ENCODE measurements at regions not wholly inside any gene's neighbourhood (a gene's known extent, or its start where the extent isn't known, plus 50 kb on each side); places are given as distances from the start of the nearest gene placed in this dataset.

DNA sequence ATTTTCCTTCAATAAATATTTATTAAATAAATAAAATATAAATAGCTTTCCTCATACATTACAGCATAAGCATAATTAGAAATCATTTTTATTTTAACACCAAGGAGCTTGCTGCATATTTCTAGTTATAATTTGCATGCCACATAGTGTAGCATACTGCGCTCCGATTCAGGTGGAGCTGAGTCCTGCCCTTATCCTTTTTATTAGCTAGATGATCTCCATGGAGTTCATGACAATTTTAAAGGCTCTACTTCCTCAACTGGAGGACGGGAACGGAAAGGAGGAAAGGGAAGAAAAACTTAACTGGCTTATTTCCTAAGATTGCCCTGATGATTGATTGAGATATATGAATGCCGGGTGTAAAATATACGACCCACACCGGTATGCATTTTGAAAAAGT, 385.2 kb downstream of the PLK2 start (continued):
- TF ChIP-seq, protein P1, sequence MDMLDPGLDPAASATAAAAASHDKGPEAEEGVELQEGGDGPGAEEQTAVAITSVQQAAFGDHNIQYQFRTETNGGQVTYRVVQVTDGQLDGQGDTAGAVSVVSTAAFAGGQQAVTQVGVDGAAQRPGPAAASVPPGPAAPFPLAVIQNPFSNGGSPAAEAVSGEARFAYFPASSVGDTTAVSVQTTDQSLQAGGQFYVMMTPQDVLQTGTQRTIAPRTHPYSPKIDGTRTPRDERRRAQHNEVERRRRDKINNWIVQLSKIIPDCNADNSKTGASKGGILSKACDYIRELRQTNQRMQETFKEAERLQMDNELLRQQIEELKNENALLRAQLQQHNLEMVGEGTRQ (IDR thresholded peaks at IDR 0.05; ENCODE audit: low read length) = no peak
- TF ChIP-seq CREB1 (IDR thresholded peaks at IDR 0.05) = no peak
- TF ChIP-seq, protein P2, sequence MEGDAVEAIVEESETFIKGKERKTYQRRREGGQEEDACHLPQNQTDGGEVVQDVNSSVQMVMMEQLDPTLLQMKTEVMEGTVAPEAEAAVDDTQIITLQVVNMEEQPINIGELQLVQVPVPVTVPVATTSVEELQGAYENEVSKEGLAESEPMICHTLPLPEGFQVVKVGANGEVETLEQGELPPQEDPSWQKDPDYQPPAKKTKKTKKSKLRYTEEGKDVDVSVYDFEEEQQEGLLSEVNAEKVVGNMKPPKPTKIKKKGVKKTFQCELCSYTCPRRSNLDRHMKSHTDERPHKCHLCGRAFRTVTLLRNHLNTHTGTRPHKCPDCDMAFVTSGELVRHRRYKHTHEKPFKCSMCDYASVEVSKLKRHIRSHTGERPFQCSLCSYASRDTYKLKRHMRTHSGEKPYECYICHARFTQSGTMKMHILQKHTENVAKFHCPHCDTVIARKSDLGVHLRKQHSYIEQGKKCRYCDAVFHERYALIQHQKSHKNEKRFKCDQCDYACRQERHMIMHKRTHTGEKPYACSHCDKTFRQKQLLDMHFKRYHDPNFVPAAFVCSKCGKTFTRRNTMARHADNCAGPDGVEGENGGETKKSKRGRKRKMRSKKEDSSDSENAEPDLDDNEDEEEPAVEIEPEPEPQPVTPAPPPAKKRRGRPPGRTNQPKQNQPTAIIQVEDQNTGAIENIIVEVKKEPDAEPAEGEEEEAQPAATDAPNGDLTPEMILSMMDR (IDR thresholded peaks at IDR 0.05; ENCODE audit: control extremely low read depth in 1 of 3, insufficient read depth in 1 of 3, low read depth in 1 of 3, low read length in 3 of 3) = no peak

Measured in H1 (cell line).